H9 (cell line): ENCODE measurements at regions not wholly inside any gene's neighbourhood (a gene's known extent, or its start where the extent isn't known, plus 50 kb on each side); places are given as distances from the start of the nearest gene placed in this dataset.

Experiments used
- DNase-seq: peaks from one replicate; pipeline ENCODE4 v3.0.0-alpha.2; 2017
- H2AFZ ChIP-seq: one replicate; pipeline ENCODE4 v1.6.1; 2013; ENCODE audit warnings: mild to moderate bottlenecking, low read length, control low read depth, moderate library complexity
- H2AK5ac ChIP-seq: 2 replicates; pipeline ENCODE4 v1.6.1; 2013; ENCODE audit warnings: low read length, control low read depth, mixed read lengths; ENCODE audit not compliant: insufficient read length
- H2BK120ac ChIP-seq: one replicate; pipeline ENCODE4 v1.6.1; 2013; ENCODE audit warnings: low read depth, mild to moderate bottlenecking, low read length, control low read depth, inconsistent platforms; ENCODE audit not compliant: poor library complexity, severe bottlenecking
- H2BK12ac ChIP-seq: 2 replicates; pipeline ENCODE4 v1.6.1; 2013; ENCODE audit warnings: low read length, control low read depth, mixed read lengths, low read depth; ENCODE audit not compliant: insufficient read length
- H2BK15ac ChIP-seq: 2 replicates; pipeline ENCODE4 v1.6.1; 2013; ENCODE audit warnings: low read depth, low read length, control low read depth
- H2BK20ac ChIP-seq: one replicate; pipeline ENCODE4 v1.6.1; 2013; ENCODE audit warnings: low read depth, mild to moderate bottlenecking, low read length, control low read depth, inconsistent platforms; ENCODE audit not compliant: poor library complexity, severe bottlenecking
- H2BK5ac ChIP-seq: 2 replicates; pipeline ENCODE4 v1.6.1; 2013; ENCODE audit warnings: low read length, control low read depth, mixed read lengths; ENCODE audit not compliant: insufficient read length
- H3K14ac ChIP-seq: 2 replicates; pipeline ENCODE4 v1.6.1; 2013; ENCODE audit warnings: low read length, control low read depth; ENCODE audit not compliant: insufficient read depth
- H3K18ac ChIP-seq: 2 replicates; pipeline ENCODE4 v1.6.1; 2013; ENCODE audit warnings: low read depth, mild to moderate bottlenecking, mixed read lengths, low read length, control low read depth; ENCODE audit not compliant: insufficient read length
- H3K23ac ChIP-seq: 2 replicates; pipeline ENCODE4 v1.6.1; 2013; ENCODE audit warnings: low read length, control low read depth, mixed read lengths, low read depth; ENCODE audit not compliant: insufficient read length
- H3K23me2 ChIP-seq: 2 replicates; pipeline ENCODE4 v1.6.1; 2013; ENCODE audit warnings: low read depth, mild to moderate bottlenecking, mixed read lengths, low read length, control low read depth; ENCODE audit not compliant: insufficient read length, poor library complexity, severe bottlenecking
- H3K27ac ChIP-seq: 2 replicates; pipeline ENCODE4 v1.5.1; 2013; ENCODE audit warnings: low read length, control low read depth, mixed read lengths, low read depth; ENCODE audit not compliant: insufficient read length
- H3K27me3 ChIP-seq: 2 replicates; pipeline ENCODE4 v1.6.1; 2013; ENCODE audit warnings: low read length, control low read depth, inconsistent platforms; ENCODE audit not compliant: insufficient read depth
- H3K4ac ChIP-seq: 2 replicates; pipeline ENCODE4 v1.6.1; 2013; ENCODE audit warnings: low read depth, mild to moderate bottlenecking, control low read depth, inconsistent platforms, low read length, moderate library complexity
- H3K4me1 ChIP-seq: 2 replicates; pipeline ENCODE4 v1.6.1; 2013; ENCODE audit warnings: low read length, control low read depth, inconsistent platforms; ENCODE audit not compliant: insufficient read depth
- H3K4me2 ChIP-seq: 2 replicates; pipeline ENCODE4 v1.6.1; 2013; ENCODE audit warnings: low read length, control low read depth, mixed read lengths; ENCODE audit not compliant: insufficient read length, insufficient read depth
- H3K56ac ChIP-seq: 2 replicates; pipeline ENCODE4 v1.6.1; 2013; ENCODE audit warnings: low read depth, mild to moderate bottlenecking, mixed read lengths, low read length, control low read depth; ENCODE audit not compliant: insufficient read length
- H3K79me1 ChIP-seq: 2 replicates; pipeline ENCODE4 v1.6.1; 2013; ENCODE audit warnings: low read depth, mild to moderate bottlenecking, moderate library complexity, low read length, control low read depth, inconsistent platforms; ENCODE audit not compliant: insufficient read depth, poor library complexity, severe bottlenecking
- H3K79me2 ChIP-seq: 2 replicates; pipeline ENCODE4 v1.6.1; 2013; ENCODE audit warnings: low read length, control low read depth, inconsistent platforms; ENCODE audit not compliant: insufficient read depth
- H3K9ac ChIP-seq: 2 replicates; pipeline ENCODE4 v1.6.1; 2013; ENCODE audit warnings: low read length, control low read depth, mixed read lengths; ENCODE audit not compliant: insufficient read length; ENCODE audit errors: extremely low read depth
- H3K9me3 ChIP-seq: one replicate; pipeline ENCODE4 v1.6.1; 2013; ENCODE audit warnings: low read depth, low read length, inconsistent platforms; ENCODE audit not compliant: control insufficient read depth
- H3T11ph ChIP-seq: one replicate; pipeline ENCODE4 v1.6.1; 2013; ENCODE audit warnings: mild to moderate bottlenecking, low read length, control low read depth, inconsistent platforms
- H4K20me1 ChIP-seq: one replicate; pipeline ENCODE4 v1.6.1; 2013; ENCODE audit not compliant: control insufficient read depth, insufficient read length, insufficient read depth
- H4K5ac ChIP-seq: 2 replicates; pipeline ENCODE4 v1.6.1; 2013; ENCODE audit warnings: low read depth, mild to moderate bottlenecking, mixed read lengths, low read length, control low read depth; ENCODE audit not compliant: insufficient read length
- H4K8ac ChIP-seq: replicated peaks from 2 replicates; pipeline ENCODE4 v1.6.1; 2013; ENCODE audit warnings: low read length, control low read depth, mixed read lengths, low read depth; ENCODE audit not compliant: insufficient read length
- H4K91ac ChIP-seq: 2 replicates; pipeline ENCODE4 v1.6.1; 2013; ENCODE audit warnings: low read depth, mild to moderate bottlenecking, moderate library complexity, mixed read lengths, low read length, control low read depth; ENCODE audit not compliant: insufficient read length
- H3K27ac Mint-ChIP-seq, 3 experiments: 2 replicates in 2 of 3; 3 replicates in 1 of 3; pipeline ENCODE4 v1.8.0; 2020 to 2021; ENCODE audit warnings: mixed read lengths in 3 of 3, mild to moderate bottlenecking in 1 of 3, moderate library complexity in 1 of 3
- H3K27me3 Mint-ChIP-seq: 2 replicates; pipeline ENCODE4 v1.8.0; 2021; ENCODE audit warnings: low read depth, mild to moderate bottlenecking, moderate library complexity, mixed read lengths
- H3K36me3 Mint-ChIP-seq, 3 experiments: 2 replicates in 2 of 3; 3 replicates in 1 of 3; pipeline ENCODE4 v1.8.0; 2020 to 2021; ENCODE audit warnings: low read depth in 3 of 3, mixed read lengths in 3 of 3; ENCODE audit not compliant: insufficient read depth in 1 of 3
- H3K4me1 Mint-ChIP-seq, 2 experiments: 2 replicates each; pipeline ENCODE4 v1.8.0; 2020; ENCODE audit warnings: mixed read lengths in 2 of 2
- H3K4me3 Mint-ChIP-seq, 2 experiments: 2 replicates in 1 of 2; 3 replicates in 1 of 2; pipeline ENCODE4 v1.8.0; 2020 to 2021; ENCODE audit warnings: mild to moderate bottlenecking in 2 of 2, mixed read lengths in 2 of 2, moderate library complexity in 1 of 2
- H3K9me3 Mint-ChIP-seq, 2 experiments: 2 replicates in 1 of 2; 3 replicates in 1 of 2; pipeline ENCODE4 v1.8.0; 2020; ENCODE audit warnings: mild to moderate bottlenecking in 2 of 2, mixed read lengths in 2 of 2, moderate library complexity in 1 of 2
- WGBS: extraction: QIAGEN DNeasy Blood & Tissue Kit; methylation state at CpG from one replicate; pipeline ENCODE4 v1.1.7; 2013; ENCODE audit warnings: missing lambda C conversion rate, low lambda C conversion rate, mixed read lengths; ENCODE audit not compliant: insufficient read length; ENCODE audit errors: extremely low coverage; 5-methylcytosine and 5-hydroxymethylcytosine counted together
- TF ChIP-seq, protein P1 (sequence below): fragments of 200-600 bp; sonication (generic); conservative IDR thresholded peaks from 3 replicates; pipeline ENCODE4 v1.8.0; 2021; ENCODE audit warnings: antibody characterized with exemption, mild to moderate bottlenecking

DNA sequence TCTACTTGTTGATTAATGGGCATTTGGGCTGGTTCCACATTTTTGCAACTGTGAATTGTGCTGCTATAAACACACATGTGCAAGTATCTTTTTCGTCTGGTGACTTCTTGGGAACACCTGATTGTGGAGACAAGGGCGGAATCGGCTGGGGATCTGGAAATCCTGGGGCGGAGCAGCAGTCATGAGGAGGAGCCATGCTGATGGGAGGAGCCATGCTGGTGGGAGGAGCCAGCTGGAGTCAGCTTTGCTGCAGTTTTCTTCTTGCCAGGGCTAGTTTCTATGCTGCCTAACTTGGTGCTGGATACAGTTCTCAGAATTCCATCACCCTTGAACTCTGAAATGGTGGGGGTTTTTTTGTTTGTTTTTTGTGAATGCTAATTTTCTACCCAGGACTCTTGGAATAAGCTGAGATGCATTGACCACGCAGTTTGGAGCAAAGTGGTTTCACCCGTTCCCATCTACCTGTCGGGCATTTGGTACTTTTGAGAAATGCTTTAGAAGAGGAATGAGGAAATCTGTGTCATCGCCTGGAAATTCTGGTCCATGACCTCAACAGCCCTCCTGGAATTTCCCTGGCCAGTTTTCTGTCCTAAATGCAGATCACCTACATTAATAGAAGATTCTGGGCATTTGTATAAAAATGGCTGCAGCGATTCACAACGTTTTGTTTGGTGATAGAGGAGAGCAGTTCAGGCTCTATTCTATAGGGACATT, 217.4 kb upstream of the ZFHX3 start:
- Histone ChIP-seq H3K9me3 (no peaks in the 10 kb centered on the region), H3K23ac (no peak overlapping the region), H2BK120ac (no peak overlapping the region), H3K14ac (no peak overlapping the region), H3K27me3 (no peaks in the 10 kb centered on the region), H4K5ac (no peak overlapping the region), H3K4ac (no peak overlapping the region), H3K79me2 (no peaks in the 10 kb centered on the region), H3K9ac (no peak overlapping the region), H3K56ac (no peak overlapping the region), H2BK5ac (no peak overlapping the region), H3K4me1 (no peaks in the 10 kb centered on the region; the same call in 1 of the 2 replicates), H3K27ac (no peak overlapping the region), H2AFZ (no peak overlapping the region), H3T11ph (no peak overlapping the region), H2AK5ac (no peak overlapping the region), H3K79me1 (no peaks in the 10 kb centered on the region), H2BK12ac (no peak overlapping the region), H2BK15ac (no peak overlapping the region), H3K4me2 (no peak overlapping the region), H3K23me2 (no peaks in the 10 kb centered on the region), H4K8ac (no peak overlapping the region), H2BK20ac (no peak overlapping the region), H4K91ac (no peak overlapping the region), H4K20me1 (no peaks in the 10 kb centered on the region), H3K18ac (no peak overlapping the region)
- no CpG with 5 or more reads among the region's 10 CpGs for WGBS
- DNase-seq: peak; percentile 44
- Mint-ChIP-seq H3K4me3 (no peak overlapping the region), H3K27ac (no peak overlapping the region), H3K36me3 (peaks cover 0 to 5% (median 0%) of the 10 kb centered on the region in 3 experiments; a peak in 1 of 7 replicates), H3K4me1 (peaks cover 10% of the 10 kb centered on the region in 2 experiments), H3K9me3 (peaks cover 6% of the 10 kb centered on the region in 2 experiments; a peak in 4 of 5 replicates), H3K27me3 (no peaks in the 10 kb centered on the region)
- TF ChIP-seq, protein P1, sequence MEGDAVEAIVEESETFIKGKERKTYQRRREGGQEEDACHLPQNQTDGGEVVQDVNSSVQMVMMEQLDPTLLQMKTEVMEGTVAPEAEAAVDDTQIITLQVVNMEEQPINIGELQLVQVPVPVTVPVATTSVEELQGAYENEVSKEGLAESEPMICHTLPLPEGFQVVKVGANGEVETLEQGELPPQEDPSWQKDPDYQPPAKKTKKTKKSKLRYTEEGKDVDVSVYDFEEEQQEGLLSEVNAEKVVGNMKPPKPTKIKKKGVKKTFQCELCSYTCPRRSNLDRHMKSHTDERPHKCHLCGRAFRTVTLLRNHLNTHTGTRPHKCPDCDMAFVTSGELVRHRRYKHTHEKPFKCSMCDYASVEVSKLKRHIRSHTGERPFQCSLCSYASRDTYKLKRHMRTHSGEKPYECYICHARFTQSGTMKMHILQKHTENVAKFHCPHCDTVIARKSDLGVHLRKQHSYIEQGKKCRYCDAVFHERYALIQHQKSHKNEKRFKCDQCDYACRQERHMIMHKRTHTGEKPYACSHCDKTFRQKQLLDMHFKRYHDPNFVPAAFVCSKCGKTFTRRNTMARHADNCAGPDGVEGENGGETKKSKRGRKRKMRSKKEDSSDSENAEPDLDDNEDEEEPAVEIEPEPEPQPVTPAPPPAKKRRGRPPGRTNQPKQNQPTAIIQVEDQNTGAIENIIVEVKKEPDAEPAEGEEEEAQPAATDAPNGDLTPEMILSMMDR: no peak
